ENCODE measurements at regions not wholly inside any gene's neighbourhood (a gene's known extent, or its start where the extent isn't known, plus 50 kb on each side); places are given as distances from the start of the nearest gene placed in this dataset.

- intact Hi-C loops (cut with micrococcal nuclease) = no loop called here
- Histone ChIP-seq H4K8ac (ENCODE audit: low read depth in 2 of 2, low read length in 2 of 2) (no peak overlapping the region), H3K9me1 (ENCODE audit: insufficient read depth, low read length) (no peaks in the 10 kb centered on the region), H3K23ac (ENCODE audit: low read depth, low read length) (no peak overlapping the region), H4K5ac (ENCODE audit: low read depth, low read length) (no peak overlapping the region), H3K4me1 (ENCODE audit: control insufficient read depth, insufficient read depth, low read length) (no peaks in the 10 kb centered on the region), H3K4ac (ENCODE audit: low read depth, low read length) (no peak overlapping the region), H3K36me3 (ENCODE audit: control insufficient read depth, insufficient read depth, low read length) (no peaks in the 10 kb centered on the region), H3K27ac (ENCODE audit: insufficient read depth, low read length) (no peak overlapping the region), H3K14ac (replicated peaks; ENCODE audit: low read depth, low read length) (no peak overlapping the region), H4K20me1 (ENCODE audit: insufficient read depth, low read length) (no peaks in the 10 kb centered on the region), H3K79me1 (ENCODE audit: low read depth in 1 of 2, low read length in 2 of 2) (no peaks in the 10 kb centered on the region), H2BK5ac (ENCODE audit: low read depth, low read length, poor library complexity, severe bottlenecking) (no peak overlapping the region), H2BK120ac (ENCODE audit: low read depth, low read length) (no peak overlapping the region), H3K9ac (ENCODE audit: low read depth, low read length) (no peak overlapping the region), H3K27me3 (ENCODE audit: control insufficient read depth, insufficient read depth, low read length) (peaks cover 7% of the 10 kb centered on the region), H4K91ac (ENCODE audit: insufficient read depth, low read depth, low read length) (no peak overlapping the region), H2AK5ac (ENCODE audit: low read depth, low read length) (no peak overlapping the region), H2AK9ac (replicated peaks; ENCODE audit: low read depth, low read length, poor library complexity) (no peak overlapping the region), H2BK15ac (ENCODE audit: low read depth, low read length) (no peak overlapping the region), H2BK20ac (ENCODE audit: low read depth, low read length) (no peak overlapping the region), H3K9me3 (ENCODE audit: control insufficient read depth, insufficient read depth, low read length) (no peaks in the 10 kb centered on the region), H3K4me2 (ENCODE audit: low read depth, low read length) (no peak overlapping the region), H3K18ac (ENCODE audit: low read depth, low read length) (no peak overlapping the region), H2AFZ (replicated peaks; ENCODE audit: low read length, poor library complexity) (no peak overlapping the region), H3K56ac (ENCODE audit: extremely low read depth, insufficient read depth, low read length) (no peak overlapping the region), H3K4me3 (ENCODE audit: insufficient read depth, low read depth, low read length) (no peak overlapping the region)
- dilution Hi-C loops (cut with HindIII; ENCODE audit: low sequenced_read_pairs, unreplicated experiment) = no loop called here
- no TSS peak for BruUV-seq (replicated peaks)
- POLR2A ChIA-PET (ENCODE audit: unreplicated experiment) = no interaction called here
- ATAC-seq (ENCODE audit: low read depth) (no peak), DNase-seq (no peak)
- TF ChIP-seq POLR2A (IDR thresholded peaks at IDR 0.05; ENCODE audit: low read depth, low read length) = no peak
- no peak for TF ChIP-seq CTCF (conservative IDR thresholded peaks at IDR 0.05; ENCODE audit: low read depth, low read length)
- TF ChIP-seq RFX5 (IDR thresholded peaks at IDR 0.05; ENCODE audit: low read depth, low read length) = no peak
- TF ChIP-seq MAZ (IDR thresholded peaks at IDR 0.05; ENCODE audit: borderline replicate concordance, low read depth, low read length) = no peak
- no peak for TF ChIP-seq CHD1 (IDR thresholded peaks at IDR 0.05; ENCODE audit: low read depth, low read length)
- TF ChIP-seq MAFK (IDR thresholded peaks at IDR 0.05; ENCODE audit: low read depth, low read length) = no peak
- 83% methylated on average over 1 of the region's 2 CpGs; no CpG with 5 or more reads in 1 of the 2 experiments for WGBS, 2 experiments (ENCODE audit: extremely low coverage in 2 of 2, insufficient read length in 1 of 2)
- in situ Hi-C loops (cut with MboI; ENCODE audit: low sequenced_read_pairs) = no loop called here
- CTCF ChIA-PET = no interaction called here
Measured at GRCh38 chr4:41323706-41324105, 67.0 kb downstream of the UCHL1 start.

All from IMR-90 (cell line).